SK-N-SH (cell line): ENCODE measurements at regions not wholly inside any gene's neighbourhood (a gene's known extent, or its start where the extent isn't known, plus 50 kb on each side); places are given as distances from the start of the nearest gene placed in this dataset.

Experiments
- MXI1 ChIP-seq: IDR thresholded peaks from 2 replicates; pipeline ENCODE4 v1.6.1; 2012; ENCODE audit warnings: mild to moderate bottlenecking, low read depth, low read length, improper control_type of control experiment
- POLR2AphosphoS5 ChIP-seq: IDR thresholded peaks from 2 replicates; pipeline ENCODE4 v1.6.1; 2012; ENCODE audit warnings: low read depth, low read length
- TEAD4 ChIP-seq: IDR thresholded peaks from 2 replicates; pipeline ENCODE4 v1.4.0; 2012; ENCODE audit warnings: mild to moderate bottlenecking, borderline replicate concordance; ENCODE audit not compliant: insufficient read depth

- TF ChIP-seq MXI1: no peak
- no peak for TF ChIP-seq TEAD4
- TF ChIP-seq POLR2AphosphoS5: no peak
Observed at GRCh38 chr7:118328505-118329211, 104.2 kb downstream of the ANKRD7 start.
